ENCODE measurements at regions not wholly inside any gene's neighbourhood (a gene's known extent, or its start where the extent isn't known, plus 50 kb on each side); places are given as distances from the start of the nearest gene placed in this dataset.

GRCh38 chr7:11252705-11253272 is 279.1 kb downstream of the PHF14 start:
- H3K9ac ChIP-seq (ENCODE audit: extremely low read depth, insufficient read length, low read length): no peak overlapping the region
- H2AK5ac ChIP-seq (ENCODE audit: insufficient read length, low read length): no peak overlapping the region
- H2BK12ac ChIP-seq (ENCODE audit: insufficient read length, low read depth, low read length): no peak overlapping the region
- TF ChIP-seq CTCF (conservative IDR thresholded peaks at IDR 0.05): no peak
- H4K5ac ChIP-seq (ENCODE audit: insufficient read length, low read depth, low read length): no peak overlapping the region
- Mint-ChIP-seq H3K36me3 (ENCODE audit: insufficient read depth in 1 of 3, low read depth in 3 of 3) (no peaks in the 10 kb centered on the region), H3K4me1 (no peaks in the 10 kb centered on the region), H3K4me3 (no peak overlapping the region), H3K27ac (no peak overlapping the region), H3K9me3 (no peaks in the 10 kb centered on the region), H3K27me3 (ENCODE audit: low read depth) (no peaks in the 10 kb centered on the region)
- H3K4me2 ChIP-seq (ENCODE audit: insufficient read depth, insufficient read length, low read length): no peak overlapping the region
- no peak overlapping the region for H3K56ac ChIP-seq (ENCODE audit: insufficient read length, low read depth, low read length)
- no peak overlapping the region for H2BK20ac ChIP-seq (ENCODE audit: low read depth, low read length, poor library complexity, severe bottlenecking)
- no peak overlapping the region for H3K14ac ChIP-seq (ENCODE audit: insufficient read depth, low read length)
- no peaks in the 10 kb centered on the region for H3K27me3 ChIP-seq (ENCODE audit: insufficient read depth, low read length)
- WGBS (ENCODE audit: extremely low coverage, insufficient read length, low lambda C conversion rate): no CpG with 5 or more reads among the region's 3 CpGs
- no peaks in the 10 kb centered on the region for H3K4me1 ChIP-seq (ENCODE audit: insufficient read depth, low read length)
- H3K79me1 ChIP-seq (ENCODE audit: insufficient read depth, low read depth, low read length, poor library complexity, severe bottlenecking): no peaks in the 10 kb centered on the region
- no peaks in the 10 kb centered on the region for H4K20me1 ChIP-seq (ENCODE audit: control insufficient read depth, insufficient read depth, insufficient read length)
- no peaks in the 10 kb centered on the region for H3K79me2 ChIP-seq (ENCODE audit: insufficient read depth, low read length)
- H2BK120ac ChIP-seq (ENCODE audit: low read depth, low read length, poor library complexity, severe bottlenecking): no peak overlapping the region
- no peak for DNase-seq
- H2AFZ ChIP-seq (ENCODE audit: low read length): no peak overlapping the region
- no peaks in the 10 kb centered on the region for H3K23me2 ChIP-seq (ENCODE audit: insufficient read length, low read depth, low read length, poor library complexity, severe bottlenecking)
- H3K18ac ChIP-seq (ENCODE audit: insufficient read length, low read depth, low read length): no peak overlapping the region
- H2BK15ac ChIP-seq (ENCODE audit: low read depth, low read length): no peak overlapping the region
- H3T11ph ChIP-seq (ENCODE audit: low read length): no peak overlapping the region
- no peaks in the 10 kb centered on the region for H3K9me3 ChIP-seq (ENCODE audit: control insufficient read depth, low read depth, low read length)
- no peak overlapping the region for H2BK5ac ChIP-seq (ENCODE audit: insufficient read length, low read length)
- no peak overlapping the region for H3K23ac ChIP-seq (ENCODE audit: insufficient read length, low read depth, low read length)
- H4K91ac ChIP-seq (ENCODE audit: insufficient read length, low read depth, low read length): no peak overlapping the region
- no peak overlapping the region for H4K8ac ChIP-seq (replicated peaks; ENCODE audit: insufficient read length, low read depth, low read length)
- H3K4ac ChIP-seq (ENCODE audit: low read depth, low read length): no peak overlapping the region
- H3K27ac ChIP-seq (ENCODE audit: insufficient read length, low read depth, low read length): no peak overlapping the region
